Stimulated activated CD4-positive, alpha-beta T cell treated with anti-CD3 and anti-CD28 coated beads, Interleukin-2, amount 100 ng/mL, for 4 hours (primary cell): ENCODE measurements at regions not wholly inside any gene's neighbourhood (a gene's known extent, or its start where the extent isn't known, plus 50 kb on each side); places are given as distances from the start of the nearest gene placed in this dataset.

Source experiments
- DNase-seq: peaks from one replicate; pipeline ENCODE4 v3.0.0-alpha.2; 2020; ENCODE audit warnings: low read depth

- DNase-seq = no peak
These were observed 115.6 kb upstream of the GPC1 start for GRCh38 chr2:240319855-240320203.

- DNase-seq = no peak
These were observed 115.1 kb upstream of the GPC1 start for GRCh38 chr2:240320204-240320993.

GRCh38 chr2:240322231-240322955, 113.1 kb upstream of the GPC1 start:
- DNase-seq = no peak

GRCh38 chr2:240322991-240323390, 112.5 kb upstream of the GPC1 start:
- no peak for DNase-seq

- no peak for DNase-seq
These were observed 111.7 kb upstream of the GPC1 start for GRCh38 chr2:240323601-240324291.

- no peak for DNase-seq
These were observed 111.0 kb upstream of the GPC1 start for GRCh38 chr2:240324312-240325015.

GRCh38 chr2:240325016-240326007, 110.2 kb upstream of the GPC1 start:
- no peak for DNase-seq

GRCh38 chr2:240326246-240326645, 109.2 kb upstream of the GPC1 start:
- DNase-seq = no peak

GRCh38 chr2:240326886-240327285, 108.6 kb upstream of the GPC1 start:
- no peak for DNase-seq

GRCh38 chr2:240327566-240327965, 107.9 kb upstream of the GPC1 start:
- DNase-seq = no peak

- no peak for DNase-seq
These were observed 106.9 kb upstream of the GPC1 start for GRCh38 chr2:240328526-240328925.

- no peak for DNase-seq
These were observed 106.3 kb upstream of the GPC1 start for GRCh38 chr2:240329116-240329665.

- DNase-seq = no peak
These were observed 105.7 kb upstream of the GPC1 start for GRCh38 chr2:240329778-240330177.

- DNase-seq = no peak
These were observed 101.5 kb upstream of the GPC1 start for GRCh38 chr2:240333985-240334384.

- DNase-seq = no peak
These were observed 100.4 kb upstream of the GPC1 start for GRCh38 chr2:240335061-240335460.

GRCh38 chr2:240336820-240337427, 98.5 kb upstream of the GPC1 start:
- DNase-seq = no peak

GRCh38 chr2:240338274-240338673, 97.2 kb upstream of the GPC1 start:
- DNase-seq = no peak

GRCh38 chr2:240339411-240340360, 95.8 kb upstream of the GPC1 start:
- DNase-seq = no peak

GRCh38 chr2:240340361-240340761, 95.1 kb upstream of the GPC1 start:
- no peak for DNase-seq
